HG03521 (cell line): ENCODE measurements at regions not wholly inside any gene's neighbourhood (a gene's known extent, or its start where the extent isn't known, plus 50 kb on each side); places are given as distances from the start of the nearest gene placed in this dataset.

ENCODE experiments used
- ATAC-seq: cut with Tn5 transposase; IDR thresholded peaks from one replicate; pipeline ENCODE4 v1.9.1; 2021; ENCODE audit warnings: mild to moderate bottlenecking, moderate library complexity; ENCODE audit not compliant: unreplicated experiment

- no peak for ATAC-seq
Measured at GRCh38 chr9:118457171-118458000, 753.2 kb downstream of the TLR4 start.

GRCh38 chr9:118459913-118460312 lies 755.7 kb downstream of the TLR4 start:
- ATAC-seq = no peak

- no peak for ATAC-seq
Measured at GRCh38 chr9:118463419-118463818, 759.2 kb downstream of the TLR4 start.

GRCh38 chr9:118473521-118473920 lies 769.3 kb downstream of the TLR4 start:
- ATAC-seq = no peak

- no peak for ATAC-seq
Measured at GRCh38 chr9:118478752-118479151, 774.5 kb downstream of the TLR4 start.

- ATAC-seq = no peak
Measured at GRCh38 chr9:118482306-118482705, 778.1 kb downstream of the TLR4 start.

GRCh38 chr9:118483677-118484076 lies 779.5 kb downstream of the TLR4 start:
- no peak for ATAC-seq

GRCh38 chr9:118503236-118503635 lies 799.0 kb downstream of the TLR4 start:
- ATAC-seq = no peak

GRCh38 chr9:118510711-118511110 lies 806.5 kb downstream of the TLR4 start:
- ATAC-seq = no peak

GRCh38 chr9:118515947-118516346 lies 811.7 kb downstream of the TLR4 start:
- ATAC-seq = no peak

GRCh38 chr9:118521261-118521660 lies 817.1 kb downstream of the TLR4 start:
- ATAC-seq = no peak

- peak; percentile 96 for ATAC-seq
Measured at GRCh38 chr9:118522093-118523028, 818.2 kb downstream of the TLR4 start.

GRCh38 chr9:118527261-118527660 lies 823.1 kb downstream of the TLR4 start:
- no peak for ATAC-seq

GRCh38 chr9:118529210-118529609 lies 825.0 kb downstream of the TLR4 start:
- ATAC-seq = peak; percentile 36

- peak; percentile 75 for ATAC-seq
Measured at GRCh38 chr9:118529624-118530214, 825.5 kb downstream of the TLR4 start.

- no peak for ATAC-seq
Measured at GRCh38 chr9:118532592-118532991, 828.4 kb downstream of the TLR4 start.

GRCh38 chr9:118533101-118533500 lies 828.9 kb downstream of the TLR4 start:
- no peak for ATAC-seq

GRCh38 chr9:118533850-118534249 lies 829.6 kb downstream of the TLR4 start:
- no peak for ATAC-seq

- ATAC-seq = no peak
Measured at GRCh38 chr9:118536153-118536552, 832.0 kb downstream of the TLR4 start.

GRCh38 chr9:118538959-118539358 lies 830.3 kb downstream of the BRINP1 start:
- ATAC-seq = no peak

- no peak for ATAC-seq
Measured at GRCh38 chr9:118553465-118553864, 815.8 kb downstream of the BRINP1 start.
